ENCODE measurements at regions not wholly inside any gene's neighbourhood (a gene's known extent, or its start where the extent isn't known, plus 50 kb on each side); places are given as distances from the start of the nearest gene placed in this dataset.

DNA sequence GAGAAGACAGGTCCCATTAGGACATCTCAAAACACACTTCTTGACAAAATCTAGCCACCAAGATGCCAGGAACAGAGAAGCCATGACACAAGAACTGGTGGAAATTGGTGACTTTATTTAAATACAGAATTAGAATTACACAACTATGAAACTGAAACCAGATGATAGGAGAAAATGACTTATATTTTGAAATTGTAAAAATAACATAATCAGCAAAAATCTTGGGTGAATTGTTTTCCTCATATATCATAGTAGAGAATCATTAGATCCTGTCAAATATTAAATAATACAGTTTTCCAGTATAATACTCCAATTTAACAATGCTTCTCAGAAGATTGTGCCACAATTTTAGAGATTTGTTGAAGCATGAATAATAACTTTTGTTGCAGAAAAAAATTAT lies 81.5 kb upstream of the MROH9 start:
- ChIA-PET CTCF (no interaction called here), POLR2A (no interaction called here)
- DNase-seq (ENCODE audit: low read depth, low spot score): no peak
- H3K4me3 ChIP-seq (ENCODE audit: low read depth, low read length): no peak overlapping the region
- TF ChIP-seq, protein P1, sequence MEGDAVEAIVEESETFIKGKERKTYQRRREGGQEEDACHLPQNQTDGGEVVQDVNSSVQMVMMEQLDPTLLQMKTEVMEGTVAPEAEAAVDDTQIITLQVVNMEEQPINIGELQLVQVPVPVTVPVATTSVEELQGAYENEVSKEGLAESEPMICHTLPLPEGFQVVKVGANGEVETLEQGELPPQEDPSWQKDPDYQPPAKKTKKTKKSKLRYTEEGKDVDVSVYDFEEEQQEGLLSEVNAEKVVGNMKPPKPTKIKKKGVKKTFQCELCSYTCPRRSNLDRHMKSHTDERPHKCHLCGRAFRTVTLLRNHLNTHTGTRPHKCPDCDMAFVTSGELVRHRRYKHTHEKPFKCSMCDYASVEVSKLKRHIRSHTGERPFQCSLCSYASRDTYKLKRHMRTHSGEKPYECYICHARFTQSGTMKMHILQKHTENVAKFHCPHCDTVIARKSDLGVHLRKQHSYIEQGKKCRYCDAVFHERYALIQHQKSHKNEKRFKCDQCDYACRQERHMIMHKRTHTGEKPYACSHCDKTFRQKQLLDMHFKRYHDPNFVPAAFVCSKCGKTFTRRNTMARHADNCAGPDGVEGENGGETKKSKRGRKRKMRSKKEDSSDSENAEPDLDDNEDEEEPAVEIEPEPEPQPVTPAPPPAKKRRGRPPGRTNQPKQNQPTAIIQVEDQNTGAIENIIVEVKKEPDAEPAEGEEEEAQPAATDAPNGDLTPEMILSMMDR (IDR thresholded peaks at IDR 0.05; ENCODE audit: insufficient read depth, low read length, missing control alignments): no peak

DNA sequence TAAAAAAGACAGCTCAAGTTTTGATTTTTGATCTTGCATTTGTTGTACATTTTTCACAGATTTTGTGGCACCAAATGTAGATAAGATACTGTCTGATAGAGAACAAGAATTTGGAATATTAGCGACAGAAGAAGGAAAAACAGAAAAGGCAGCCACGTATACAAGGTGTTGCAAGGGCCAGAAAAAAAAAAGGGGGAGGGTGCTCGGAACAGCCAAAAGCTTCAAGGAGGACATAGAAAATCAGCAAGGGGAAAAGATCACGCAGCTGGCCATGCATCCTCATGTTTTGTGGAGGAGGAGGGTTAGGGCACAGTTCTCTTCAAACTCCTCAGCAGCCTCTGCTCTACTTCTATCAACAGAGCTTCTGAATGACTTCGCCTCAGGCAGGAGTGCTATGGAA lies 80.7 kb upstream of the MROH9 start:
- CTCF ChIA-PET: no interaction called here
- TF ChIP-seq, protein P1 (IDR thresholded peaks at IDR 0.05; ENCODE audit: insufficient read depth, low read length, missing control alignments): no peak
- H3K4me3 ChIP-seq (ENCODE audit: low read depth, low read length): no peak overlapping the region
- DNase-seq (ENCODE audit: low read depth, low spot score): no peak
- POLR2A ChIA-PET: no interaction called here

DNA sequence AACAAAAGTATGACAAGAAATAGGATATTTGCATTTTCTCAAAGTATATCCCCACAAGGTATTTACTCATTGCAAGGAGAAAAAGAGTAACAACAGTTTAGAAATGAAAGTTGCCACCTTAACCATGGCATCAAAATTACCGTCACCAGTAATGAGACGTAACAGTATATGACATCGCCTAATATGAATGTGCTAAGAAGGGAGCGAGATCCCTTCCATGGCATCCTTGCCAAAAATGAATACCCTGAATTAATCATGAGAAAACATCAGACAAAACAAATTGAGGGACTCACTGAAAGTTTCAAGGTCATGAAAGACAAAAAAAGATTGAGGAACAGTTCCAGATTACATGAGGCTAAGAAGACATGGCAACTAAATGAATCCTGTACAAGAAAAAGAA lies 78.9 kb upstream of the MROH9 start:
- POLR2A ChIA-PET: no interaction called here
- CTCF ChIA-PET: no interaction called here
- DNase-seq (ENCODE audit: low read depth, low spot score): no peak
- no peak overlapping the region for H3K4me3 ChIP-seq (ENCODE audit: low read depth, low read length)
- TF ChIP-seq, protein P1 (IDR thresholded peaks at IDR 0.05; ENCODE audit: insufficient read depth, low read length, missing control alignments): no peak

DNA sequence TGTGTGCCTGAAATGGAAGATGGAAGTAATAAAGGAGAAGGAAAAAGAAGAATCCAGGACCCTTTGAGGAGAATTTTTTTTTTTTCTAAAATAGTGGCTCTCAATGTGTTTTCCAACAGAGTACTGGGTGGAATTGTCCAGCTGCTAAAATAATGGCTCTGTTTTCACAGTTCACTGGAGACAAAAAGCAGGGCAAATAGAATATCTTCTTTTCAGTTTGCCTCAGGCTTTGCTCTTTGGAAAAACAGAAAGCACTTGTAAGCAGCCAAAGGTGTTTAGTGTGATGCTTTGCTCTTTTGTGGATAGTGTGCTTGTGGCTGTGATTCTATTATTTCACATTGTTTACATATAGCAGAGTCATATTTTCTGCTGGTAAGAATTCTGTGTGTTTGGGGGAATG lies 77.4 kb upstream of the MROH9 start:
- no peak for DNase-seq (ENCODE audit: low read depth, low spot score)
- no peak overlapping the region for H3K4me3 ChIP-seq (ENCODE audit: low read depth, low read length)
- POLR2A ChIA-PET: no interaction called here
- CTCF ChIA-PET: interaction anchor here (1.1 kb wide), 1 partner anchor 23 kb away, joined by 3 read pairs; no protein-coding TSS in a partner anchor
- TF ChIP-seq, protein P1 (IDR thresholded peaks at IDR 0.05; ENCODE audit: insufficient read depth, low read length, missing control alignments): no peak

DNA sequence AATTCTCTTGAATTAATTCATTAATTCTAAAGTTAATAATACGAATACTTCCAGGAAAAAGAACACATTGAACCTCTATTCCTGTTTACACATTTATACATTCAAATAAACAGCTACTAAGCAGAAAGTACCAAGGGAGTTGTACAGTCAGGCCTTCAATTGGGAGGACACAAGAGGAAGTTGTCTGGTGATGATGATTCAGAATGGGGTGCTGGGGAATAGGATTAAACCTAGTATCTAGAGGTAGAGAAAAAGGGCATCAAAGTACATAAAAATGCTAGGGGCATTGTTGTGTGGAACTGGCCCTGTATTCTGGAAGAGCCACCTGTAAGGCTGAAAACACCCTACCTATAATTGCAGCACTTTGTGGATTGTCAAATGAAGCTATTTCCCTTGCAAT lies 71.7 kb upstream of the MROH9 start:
- ChIA-PET CTCF (interaction anchor here (1.2 to 2.8 kb wide), 2 partner anchors 12 to 20 kb away, joined by 5 to 6 read pairs; no protein-coding TSS in a partner anchor), POLR2A (no interaction called here)
- no peak overlapping the region for H3K4me3 ChIP-seq (ENCODE audit: low read depth, low read length)
- no peak for DNase-seq (ENCODE audit: low read depth, low spot score)
- TF ChIP-seq, protein P1 (IDR thresholded peaks at IDR 0.05; ENCODE audit: insufficient read depth, low read length, missing control alignments): no peak

DNA sequence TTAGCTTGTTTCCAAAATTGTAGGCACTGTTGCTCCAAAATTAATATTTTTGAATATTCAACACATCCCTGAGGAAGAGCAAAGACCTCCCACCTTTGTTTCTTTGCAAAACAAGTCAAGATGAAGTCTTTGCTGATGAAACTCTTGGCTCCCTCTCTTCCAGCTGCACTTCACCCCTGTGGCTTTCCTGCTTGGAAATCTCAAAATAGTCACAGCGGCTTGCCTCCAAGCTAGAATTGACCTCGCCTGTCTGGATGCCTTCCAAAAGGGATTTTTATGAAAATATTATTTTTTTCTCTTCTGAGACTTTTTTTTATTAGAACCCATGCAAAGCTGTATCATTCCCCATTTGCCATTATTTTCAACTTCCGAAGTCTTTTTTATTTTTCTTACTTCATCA lies 71.1 kb upstream of the MROH9 start:
- CTCF ChIA-PET: interaction anchor here (1.2 to 2.8 kb wide), 3 partner anchors 12 to 19 kb away, joined by 4 to 6 read pairs (median 5); no protein-coding TSS in a partner anchor
- no peak for DNase-seq (ENCODE audit: low read depth, low spot score)
- TF ChIP-seq, protein P1 (IDR thresholded peaks at IDR 0.05; ENCODE audit: insufficient read depth, low read length, missing control alignments): no peak
- POLR2A ChIA-PET: no interaction called here
- H3K4me3 ChIP-seq (ENCODE audit: low read depth, low read length): no peak overlapping the region
